ENCODE measurements at regions not wholly inside any gene's neighbourhood (a gene's known extent, or its start where the extent isn't known, plus 50 kb on each side); places are given as distances from the start of the nearest gene placed in this dataset.

- H3F3A ChIP-seq (ENCODE audit: insufficient read depth, low read length, poor library complexity, severe bottlenecking): no peaks in the 10 kb centered on the region
- H3K4me3 ChIP-seq (ENCODE audit: low read length): no peak overlapping the region
- H3K4me2 ChIP-seq (ENCODE audit: low read length): no peak overlapping the region
- no peaks in the 10 kb centered on the region for H4K20me1 ChIP-seq (ENCODE audit: insufficient read depth)
- H3K36me3 ChIP-seq (ENCODE audit: insufficient read depth, low read length): no peaks in the 10 kb centered on the region
- no peaks in the 10 kb centered on the region for H3K9me3 ChIP-seq (ENCODE audit: low read length)
- H3K9me2 ChIP-seq (ENCODE audit: insufficient read depth, low read length): no peaks in the 10 kb centered on the region
- no peak overlapping the region for H2AFZ ChIP-seq (ENCODE audit: low read depth, low read length)
- no peaks in the 10 kb centered on the region for H3K27me3 ChIP-seq (ENCODE audit: insufficient read depth, low read depth, low read length)
- TF ChIP-seq POLR2AphosphoS5 (IDR thresholded peaks at IDR 0.05) (no peak), MXI1 (conservative IDR thresholded peaks at IDR 0.05; ENCODE audit: poor library complexity, severe bottlenecking) (no peak)
- H3K79me2 ChIP-seq (replicated peaks; ENCODE audit: insufficient read depth, low read length): no peaks in the 10 kb centered on the region
- H3K9ac ChIP-seq (ENCODE audit: low read length): no peak overlapping the region
- H3K27ac ChIP-seq (ENCODE audit: low read length): no peak overlapping the region
These were observed 597.8 kb downstream of the BCOR start for GRCh38 chrX:39499996-39500395.

- Histone ChIP-seq H3K27ac (ENCODE audit: low read length) (no peak overlapping the region), H3K36me3 (ENCODE audit: insufficient read depth, low read length) (no peaks in the 10 kb centered on the region), H3K9me2 (ENCODE audit: insufficient read depth, low read length) (no peaks in the 10 kb centered on the region), H3F3A (ENCODE audit: insufficient read depth, low read length, poor library complexity, severe bottlenecking) (no peaks in the 10 kb centered on the region), H2AFZ (ENCODE audit: low read depth, low read length) (no peak overlapping the region), H3K9ac (ENCODE audit: low read length) (no peak overlapping the region), H3K79me2 (replicated peaks; ENCODE audit: insufficient read depth, low read length) (no peaks in the 10 kb centered on the region), H3K9me3 (ENCODE audit: low read length) (no peaks in the 10 kb centered on the region), H4K20me1 (ENCODE audit: insufficient read depth) (no peaks in the 10 kb centered on the region), H3K27me3 (ENCODE audit: insufficient read depth, low read depth, low read length) (no peaks in the 10 kb centered on the region), H3K4me3 (ENCODE audit: low read length) (no peak overlapping the region), H3K4me2 (ENCODE audit: low read length) (no peak overlapping the region)
- TF ChIP-seq REST (IDR thresholded peaks at IDR 0.05; ENCODE audit: borderline replicate concordance) (no peak), MXI1 (conservative IDR thresholded peaks at IDR 0.05; ENCODE audit: poor library complexity, severe bottlenecking) (no peak), RAD21 (conservative IDR thresholded peaks at IDR 0.05) (no peak), EP300 (conservative IDR thresholded peaks at IDR 0.05; ENCODE audit: poor library complexity, severe bottlenecking) (no peak), TAF1 (IDR thresholded peaks at IDR 0.05; ENCODE audit: low read depth) (no peak), POLR2AphosphoS5 (IDR thresholded peaks at IDR 0.05) (no peak), SMC3 (conservative IDR thresholded peaks at IDR 0.05; ENCODE audit: poor library complexity) (no peak), EZH2 (IDR thresholded peaks at IDR 0.05; ENCODE audit: borderline replicate concordance, insufficient read depth, low read length, poor library complexity, severe bottlenecking) (no peak)
- TF ChIP-seq, protein P1, sequence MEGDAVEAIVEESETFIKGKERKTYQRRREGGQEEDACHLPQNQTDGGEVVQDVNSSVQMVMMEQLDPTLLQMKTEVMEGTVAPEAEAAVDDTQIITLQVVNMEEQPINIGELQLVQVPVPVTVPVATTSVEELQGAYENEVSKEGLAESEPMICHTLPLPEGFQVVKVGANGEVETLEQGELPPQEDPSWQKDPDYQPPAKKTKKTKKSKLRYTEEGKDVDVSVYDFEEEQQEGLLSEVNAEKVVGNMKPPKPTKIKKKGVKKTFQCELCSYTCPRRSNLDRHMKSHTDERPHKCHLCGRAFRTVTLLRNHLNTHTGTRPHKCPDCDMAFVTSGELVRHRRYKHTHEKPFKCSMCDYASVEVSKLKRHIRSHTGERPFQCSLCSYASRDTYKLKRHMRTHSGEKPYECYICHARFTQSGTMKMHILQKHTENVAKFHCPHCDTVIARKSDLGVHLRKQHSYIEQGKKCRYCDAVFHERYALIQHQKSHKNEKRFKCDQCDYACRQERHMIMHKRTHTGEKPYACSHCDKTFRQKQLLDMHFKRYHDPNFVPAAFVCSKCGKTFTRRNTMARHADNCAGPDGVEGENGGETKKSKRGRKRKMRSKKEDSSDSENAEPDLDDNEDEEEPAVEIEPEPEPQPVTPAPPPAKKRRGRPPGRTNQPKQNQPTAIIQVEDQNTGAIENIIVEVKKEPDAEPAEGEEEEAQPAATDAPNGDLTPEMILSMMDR (IDR thresholded peaks at IDR 0.05; ENCODE audit: poor library complexity, severe bottlenecking): no peak
These were observed 595.9 kb downstream of the BCOR start for GRCh38 chrX:39501822-39502221.

- Histone ChIP-seq H2AFZ (ENCODE audit: low read depth, low read length) (no peak overlapping the region), H3K27me3 (ENCODE audit: insufficient read depth, low read depth, low read length) (no peaks in the 10 kb centered on the region), H3K79me2 (replicated peaks; ENCODE audit: insufficient read depth, low read length) (no peaks in the 10 kb centered on the region), H3K4me3 (ENCODE audit: low read length) (no peak overlapping the region), H4K20me1 (ENCODE audit: insufficient read depth) (no peaks in the 10 kb centered on the region), H3K4me2 (ENCODE audit: low read length) (no peak overlapping the region), H3K9me3 (ENCODE audit: low read length) (no peaks in the 10 kb centered on the region), H3F3A (ENCODE audit: insufficient read depth, low read length, poor library complexity, severe bottlenecking) (no peaks in the 10 kb centered on the region), H3K36me3 (ENCODE audit: insufficient read depth, low read length) (no peaks in the 10 kb centered on the region), H3K9ac (ENCODE audit: low read length) (no peak overlapping the region), H3K27ac (ENCODE audit: low read length) (no peak overlapping the region), H3K9me2 (ENCODE audit: insufficient read depth, low read length) (no peaks in the 10 kb centered on the region)
- TF ChIP-seq REST (IDR thresholded peaks at IDR 0.05; ENCODE audit: borderline replicate concordance) (no peak), RAD21 (conservative IDR thresholded peaks at IDR 0.05) (no peak), SMC3 (conservative IDR thresholded peaks at IDR 0.05; ENCODE audit: poor library complexity) (no peak), EP300 (conservative IDR thresholded peaks at IDR 0.05; ENCODE audit: poor library complexity, severe bottlenecking) (no peak), POLR2AphosphoS5 (IDR thresholded peaks at IDR 0.05) (no peak)
These were observed 595.3 kb downstream of the BCOR start for GRCh38 chrX:39502486-39502885.
